GM23338 (cell line): ENCODE measurements at regions not wholly inside any gene's neighbourhood (a gene's known extent, or its start where the extent isn't known, plus 50 kb on each side); places are given as distances from the start of the nearest gene placed in this dataset.
A peak's percentile ranks its signal among the peaks of the same experiment; 100 is the strongest.

ENCODE experiments used
- ATAC-seq: fragments of 200-7000 bp; cut with Tn5 transposase; 3 replicates; pipeline ENCODE4 v1.9.1; 2020
- DNase-seq: peaks from one replicate; pipeline ENCODE4 v3.0.0-alpha.2; 2015; ENCODE audit warnings: low spot score
- H2AFZ ChIP-seq: fragments of 200-600 bp; sonication (generic); 2 replicates; pipeline ENCODE4 v1.8.0; 2016; ENCODE audit warnings: antibody characterized with exemption, mild to moderate bottlenecking, moderate library complexity
- H3F3A ChIP-seq: fragments of 200-600 bp; sonication (generic); replicated peaks from 2 replicates; pipeline ENCODE4 v1.8.0; 2017; ENCODE audit warnings: antibody characterized with exemption, mixed run types, low read depth
- H3K27ac ChIP-seq: fragments of 200-600 bp; sonication (generic); 2 replicates; pipeline ENCODE4 v1.6.1; 2016; ENCODE audit warnings: low read depth
- H3K27me3 ChIP-seq: fragments of 200-600 bp; sonication (generic); 2 replicates; pipeline ENCODE4 v1.8.0; 2016; ENCODE audit warnings: mild to moderate bottlenecking, mixed run types, moderate library complexity; ENCODE audit not compliant: insufficient read depth
- H3K36me3 ChIP-seq: fragments of 200-600 bp; sonication (generic); 2 replicates; pipeline ENCODE4 v1.8.0; 2016; ENCODE audit warnings: mild to moderate bottlenecking; ENCODE audit not compliant: insufficient read depth
- H3K4me1 ChIP-seq: fragments of 200-600 bp; sonication (generic); 2 replicates; pipeline ENCODE4 v1.8.0; 2016; ENCODE audit warnings: mild to moderate bottlenecking, moderate library complexity; ENCODE audit not compliant: insufficient read depth
- H3K4me2 ChIP-seq: fragments of 200-600 bp; sonication (generic); 2 replicates; pipeline ENCODE4 v1.7.1; 2017; ENCODE audit warnings: mixed run types
- H3K4me3 ChIP-seq: fragments of 200-600 bp; sonication (generic); 2 replicates; pipeline ENCODE4 v1.6.1; 2016; ENCODE audit warnings: mixed run types
- H3K79me2 ChIP-seq: fragments of 200-600 bp; sonication (generic); replicated peaks from 2 replicates; pipeline ENCODE4 v1.8.0; 2017; ENCODE audit warnings: mild to moderate bottlenecking; ENCODE audit not compliant: insufficient read depth
- H3K9me2 ChIP-seq: fragments of 200-600 bp; sonication (generic); 2 replicates; pipeline ENCODE4 v1.8.0; 2017; ENCODE audit not compliant: insufficient read depth
- H4K20me1 ChIP-seq: fragments of 200-600 bp; sonication (generic); replicated peaks from 2 replicates; pipeline ENCODE4 v1.8.0; 2017; ENCODE audit warnings: mild to moderate bottlenecking; ENCODE audit not compliant: insufficient read depth
- H3K27ac Mint-ChIP-seq: 2 replicates; pipeline ENCODE4 v1.8.0; 2020; ENCODE audit warnings: inconsistent platforms, mild to moderate bottlenecking, moderate library complexity, mixed read lengths
- H3K27me3 Mint-ChIP-seq: 3 replicates; pipeline ENCODE4 v1.8.0; 2022; ENCODE audit warnings: low read depth, mild to moderate bottlenecking, moderate library complexity, mixed read lengths, inconsistent platforms; ENCODE audit not compliant: insufficient read depth, poor library complexity
- H3K36me3 Mint-ChIP-seq: 3 replicates; pipeline ENCODE4 v1.8.0; 2021; ENCODE audit warnings: low read depth, mild to moderate bottlenecking, inconsistent platforms, moderate library complexity, mixed read lengths
- H3K4me1 Mint-ChIP-seq: 3 replicates; pipeline ENCODE4 v1.8.0; 2020; ENCODE audit warnings: mild to moderate bottlenecking, inconsistent platforms, mixed read lengths
- H3K4me3 Mint-ChIP-seq: 3 replicates; pipeline ENCODE4 v1.8.0; 2021; ENCODE audit warnings: moderate library complexity, mild to moderate bottlenecking, inconsistent platforms, mixed read lengths
- H3K9me3 Mint-ChIP-seq: 3 replicates; pipeline ENCODE4 v1.8.0; 2020; ENCODE audit warnings: moderate library complexity, mild to moderate bottlenecking, inconsistent platforms, mixed read lengths
- CREB1 ChIP-seq: fragments of 250-450 bp; sonication (Bioruptor Pico); IDR thresholded peaks from 2 replicates; pipeline ENCODE4 v1.5.0; 2020; ENCODE audit warnings: low read depth, mild to moderate bottlenecking, moderate library complexity
- CTCF ChIP-seq, 2 experiments: fragments of 200-600 bp in 1 of 2; sonication (generic) in 1 of 2; conservative IDR thresholded peaks; 2 replicates each; pipeline versions ENCODE4 v1.5.1 to v1.6.1; 2016 to 2017; ENCODE audit warnings: antibody characterized with exemption in 2 of 2, low read depth in 2 of 2, mild to moderate bottlenecking in 2 of 2, moderate library complexity in 1 of 2
- EZH2 ChIP-seq: fragments of 200-600 bp; sonication (generic); IDR thresholded peaks from one replicate; pipeline ENCODE4 v1.8.0; 2017; ENCODE audit warnings: antibody characterized with exemption, mild to moderate bottlenecking, low read depth; ENCODE audit not compliant: unreplicated experiment
- JUNB ChIP-seq: IDR thresholded peaks from one replicate; pipeline ENCODE4 v1.6.1; 2016; ENCODE audit warnings: antibody characterized with exemption; ENCODE audit not compliant: unreplicated experiment
- REST ChIP-seq: IDR thresholded peaks from one replicate; pipeline ENCODE4 v1.6.1; 2018; ENCODE audit warnings: antibody characterized with exemption; ENCODE audit not compliant: unreplicated experiment
- ZNF114 ChIP-seq: fragments of 250-450 bp; sonication (Bioruptor Pico); IDR thresholded peaks from 2 replicates; pipeline ENCODE4 v1.5.0; 2020; ENCODE audit warnings: mild to moderate bottlenecking, moderate library complexity
- ZNF331 ChIP-seq: fragments of 250-450 bp; sonication (Bioruptor Pico); IDR thresholded peaks from 2 replicates; pipeline ENCODE4 v1.5.0; 2020; ENCODE audit warnings: low read depth, mild to moderate bottlenecking, moderate library complexity
- ZNF462 ChIP-seq: fragments of 250-450 bp; sonication (Bioruptor Pico); IDR thresholded peaks from 2 replicates; pipeline ENCODE4 v1.5.0; 2020; ENCODE audit warnings: mild to moderate bottlenecking, moderate library complexity

DNA sequence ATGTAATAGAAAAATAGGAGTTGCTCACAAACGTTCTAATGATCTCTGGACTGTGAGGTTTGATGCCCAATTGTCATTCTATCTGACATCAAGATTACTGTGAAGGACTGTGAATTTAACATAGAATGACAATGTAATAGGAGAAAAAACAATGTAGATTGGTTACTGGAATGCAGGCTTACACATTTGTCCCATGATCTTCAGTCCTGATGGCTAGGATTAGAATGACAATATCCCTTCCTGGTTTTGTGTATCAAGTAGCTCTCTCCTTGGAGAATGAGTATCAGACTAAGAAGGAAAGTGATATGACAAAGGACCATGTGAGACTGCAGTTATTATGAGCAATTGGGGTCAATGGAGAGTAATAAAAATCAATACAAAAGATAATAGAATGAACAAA, 862.2 kb upstream of the C9orf72 start:
- DNase-seq (peak; percentile 4), ATAC-seq (no peak)
- Histone ChIP-seq H3K27ac (no peak overlapping the region), H3K79me2 (no peaks in the 10 kb centered on the region), H3K4me3 (no peak overlapping the region), H3K4me1 (no peaks in the 10 kb centered on the region), H3K9me2 (0 out of 2 replicates have a peak, but pooled peaks cover 9% of the 10 kb centered on the region), H4K20me1 (no peaks in the 10 kb centered on the region), H3K36me3 (no peaks in the 10 kb centered on the region), H3F3A (no peaks in the 10 kb centered on the region), H3K27me3 (no peaks in the 10 kb centered on the region), H2AFZ (no peak overlapping the region), H3K4me2 (no peak overlapping the region)
- Mint-ChIP-seq H3K36me3 (no peaks in the 10 kb centered on the region; the same call in 2 of the 3 replicates), H3K9me3 (no peaks in the 10 kb centered on the region), H3K27me3 (no peaks in the 10 kb centered on the region), H3K4me3 (no peak overlapping the region), H3K27ac (peak overlapping the region; percentile 20; the same call in 1 of the 2 replicates), H3K4me1 (peaks cover 7% of the 10 kb centered on the region)
- TF ChIP-seq EZH2 (no peak), ZNF462 (CRISPR knock-in tag) (peak; percentile 52; the same call in 1 of the 2 replicates), CTCF (conservative IDR thresholded peaks at IDR 0.05; ENCODE audit: low read depth in 2 of 2) (no peak)

DNA sequence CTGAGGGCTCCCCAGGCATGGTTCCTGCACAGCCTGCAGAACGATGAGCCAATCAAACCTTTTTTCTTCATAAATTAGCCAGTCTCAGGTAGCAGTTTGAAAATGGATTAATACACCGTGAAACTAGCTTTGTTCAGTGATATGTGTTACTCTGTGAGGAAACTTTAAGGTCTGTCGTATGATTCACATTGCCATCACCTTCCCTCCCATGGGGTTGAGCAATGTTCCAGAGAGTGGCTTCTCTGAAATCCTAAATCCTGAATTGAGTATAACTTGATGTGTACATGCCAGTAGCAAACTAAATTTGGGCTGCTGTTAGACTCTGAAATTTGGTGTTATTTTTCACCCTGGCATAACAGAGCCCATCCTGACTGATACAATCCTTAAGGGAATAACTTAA, 866.4 kb upstream of the C9orf72 start:
- Mint-ChIP-seq H3K36me3 (peaks cover 10% of the 10 kb centered on the region), H3K4me1 (peaks cover 7% of the 10 kb centered on the region), H3K27ac (no peak overlapping the region), H3K27me3 (no peaks in the 10 kb centered on the region), H3K4me3 (no peak overlapping the region), H3K9me3 (peaks cover 15% of the 10 kb centered on the region)
- DNase-seq = no peak
- H3K79me2 ChIP-seq = no peaks in the 10 kb centered on the region
- H3K9me2 ChIP-seq = 0 out of 2 replicates have a peak, but pooled peaks cover 9% of the 10 kb centered on the region
- ATAC-seq = no peak
- H3K27me3 ChIP-seq = no peaks in the 10 kb centered on the region
- H3K4me1 ChIP-seq = no peaks in the 10 kb centered on the region
- no peaks in the 10 kb centered on the region for H3F3A ChIP-seq
- no peak overlapping the region for H2AFZ ChIP-seq
- H3K4me2 ChIP-seq = no peak overlapping the region
- no peak overlapping the region for H3K4me3 ChIP-seq
- H4K20me1 ChIP-seq = no peaks in the 10 kb centered on the region
- no peaks in the 10 kb centered on the region for H3K36me3 ChIP-seq
- H3K27ac ChIP-seq = no peak overlapping the region
- no peak for TF ChIP-seq REST
- TF ChIP-seq ZNF331 (CRISPR knock-in tag) = no peak
- no peak for TF ChIP-seq ZNF114
- TF ChIP-seq CTCF (conservative IDR thresholded peaks at IDR 0.05; ENCODE audit: low read depth in 2 of 2) = no peak
- TF ChIP-seq JUNB = no peak
- no peak for TF ChIP-seq CREB1 (CRISPR knock-in tag)
